HG03439 (cell line): ENCODE measurements at regions not wholly inside any gene's neighbourhood (a gene's known extent, or its start where the extent isn't known, plus 50 kb on each side); places are given as distances from the start of the nearest gene placed in this dataset.
A peak's percentile ranks its signal among the peaks of the same experiment; 100 is the strongest.

Experiments
- ATAC-seq: cut with Tn5 transposase; IDR thresholded peaks from one replicate; pipeline ENCODE4 v1.9.1; 2021; ENCODE audit warnings: mild to moderate bottlenecking, moderate library complexity; ENCODE audit not compliant: unreplicated experiment

DNA sequence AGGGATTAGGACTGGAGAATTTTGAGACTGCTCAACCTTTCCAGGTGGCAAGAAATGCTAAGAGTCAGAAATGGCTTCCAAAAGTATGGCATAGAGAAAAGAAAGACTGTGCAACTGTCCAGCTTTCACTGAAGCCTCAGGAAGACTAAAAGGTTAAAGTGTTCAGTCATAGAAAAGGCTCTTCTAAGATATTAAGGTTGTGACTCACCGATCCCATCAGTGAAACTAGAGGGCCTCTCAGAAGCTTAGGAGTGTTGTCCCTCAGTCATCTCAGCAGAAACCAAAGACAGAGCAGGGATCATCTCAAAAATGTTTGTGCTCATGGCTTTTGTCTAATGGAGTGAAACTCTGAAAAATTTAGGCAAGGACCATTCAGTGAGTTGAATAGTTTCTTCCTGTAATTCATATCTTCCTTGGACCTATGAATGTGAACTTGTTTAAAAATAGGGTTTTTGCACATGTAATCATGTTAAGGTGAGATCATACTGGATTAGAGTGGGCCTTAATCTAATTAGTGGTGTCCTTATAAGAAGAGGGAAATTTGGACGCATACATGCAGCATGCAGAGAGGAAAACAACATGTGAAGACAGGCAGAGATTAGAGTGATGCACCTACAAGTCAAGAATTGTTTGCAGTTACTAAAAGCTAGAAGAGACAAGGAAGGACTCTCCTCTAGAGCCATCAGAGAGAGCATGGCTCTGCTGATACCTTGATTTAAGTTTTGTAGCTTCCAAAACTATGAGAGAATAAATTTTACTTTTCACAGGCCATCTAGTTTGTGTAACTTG is 71.3 kb downstream of the RPE65 start:
- ATAC-seq, result no peak

- no peak for ATAC-seq
Measured at GRCh38 chr1:68377098-68377497, 72.7 kb downstream of the RPE65 start.

- no peak for ATAC-seq
Measured at GRCh38 chr1:68376441-68376840, 73.3 kb downstream of the RPE65 start.

- no peak for ATAC-seq
Measured at GRCh38 chr1:68375919-68376318, 73.8 kb downstream of the RPE65 start.

- ATAC-seq, result no peak
Measured at GRCh38 chr1:68373173-68373572, 76.6 kb downstream of the RPE65 start.

GRCh38 chr1:68372487-68372886 is 77.3 kb downstream of the RPE65 start:
- ATAC-seq, result no peak

GRCh38 chr1:68370101-68370915 is 79.4 kb downstream of the RPE65 start:
- ATAC-seq, result no peak

GRCh38 chr1:68366572-68366971 is 83.2 kb downstream of the RPE65 start:
- no peak for ATAC-seq

DNA sequence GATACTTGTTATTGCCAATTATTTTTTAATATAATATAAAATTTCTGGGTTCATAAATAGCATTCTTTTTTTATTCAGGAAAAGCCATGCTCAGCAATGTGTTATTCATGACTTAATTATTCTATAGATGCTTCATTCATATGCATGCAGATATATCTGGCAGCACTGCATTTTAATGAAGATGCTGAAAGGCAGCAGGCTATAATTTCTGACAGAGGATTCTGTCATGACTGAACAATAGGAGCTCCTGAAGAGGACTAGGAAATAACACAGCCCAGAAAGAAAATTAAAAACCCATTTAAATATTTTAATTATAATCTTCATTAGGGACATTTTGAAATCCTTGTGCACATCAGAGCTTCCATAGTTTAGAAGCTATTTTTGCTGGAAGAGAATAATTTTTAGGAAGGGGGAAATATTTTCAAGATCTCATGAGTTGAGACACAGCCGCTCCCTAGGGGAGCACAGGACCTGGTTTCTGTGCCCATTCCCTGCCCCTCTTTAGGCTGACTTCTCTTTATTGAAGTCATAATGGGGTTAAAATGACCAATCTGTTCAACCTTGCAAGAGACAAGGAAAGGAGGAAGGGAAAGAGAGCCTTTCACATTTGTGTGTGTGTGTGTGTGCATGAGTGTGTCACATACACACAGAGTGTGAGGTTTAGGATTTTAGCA is 83.9 kb downstream of the RPE65 start:
- ATAC-seq, result no peak

- ATAC-seq, result no peak
Measured at GRCh38 chr1:68363339-68363738, 86.4 kb downstream of the RPE65 start.

DNA sequence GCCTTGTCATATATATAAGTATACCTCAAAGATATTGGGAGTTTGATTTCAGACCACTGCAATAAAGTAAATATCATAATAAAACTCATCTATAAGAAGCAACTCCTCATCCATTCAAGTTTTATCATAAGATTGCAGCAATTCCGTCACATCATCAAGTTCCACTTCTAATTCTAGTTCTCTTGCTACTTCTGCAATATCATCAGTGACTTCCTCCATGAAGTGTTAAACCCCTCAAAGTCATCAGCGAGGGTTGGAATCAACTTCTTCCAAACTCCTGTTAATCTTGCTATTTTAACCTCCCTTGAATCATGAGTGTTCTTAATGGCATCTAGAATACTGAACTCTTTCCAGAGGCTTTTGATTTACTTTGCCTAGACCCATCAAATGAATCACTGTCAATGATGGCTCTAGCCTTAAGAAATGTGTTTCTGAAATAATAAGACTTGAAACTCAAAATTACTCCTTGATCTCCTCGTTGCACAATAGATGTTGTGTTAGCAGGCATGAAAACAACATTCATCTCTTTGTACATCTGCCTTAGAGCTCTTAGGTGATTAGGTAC is 88.3 kb downstream of the RPE65 start:
- no peak for ATAC-seq

- ATAC-seq, result no peak
Measured at GRCh38 chr1:68359045-68359444, 90.7 kb downstream of the RPE65 start.

GRCh38 chr1:68358439-68358838 is 91.3 kb downstream of the RPE65 start:
- no peak for ATAC-seq

DNA sequence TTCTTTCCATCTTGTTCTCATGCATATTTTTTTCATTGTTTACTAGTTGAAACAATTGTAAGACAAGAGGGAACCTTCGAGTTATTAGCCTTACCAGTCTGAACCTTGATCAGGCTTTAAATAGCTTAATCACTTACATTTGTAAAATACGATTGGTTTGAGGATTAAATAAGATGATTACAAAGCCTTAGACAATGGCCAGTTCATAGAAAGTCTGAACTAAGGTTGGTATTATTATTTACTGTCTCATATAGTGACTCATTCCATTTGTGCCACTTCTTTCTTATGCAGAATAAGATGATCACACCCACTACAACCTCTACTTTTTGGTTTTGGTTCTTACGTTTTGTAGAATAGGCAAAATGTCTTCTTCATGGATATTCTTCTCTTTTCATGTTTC is 94.1 kb downstream of the RPE65 start:
- ATAC-seq, result no peak

GRCh38 chr1:68352202-68352601 is 97.6 kb downstream of the RPE65 start:
- ATAC-seq, result no peak

- ATAC-seq, result peak; percentile 68
Measured at GRCh38 chr1:68347415-68347814, 102.3 kb downstream of the RPE65 start.

DNA sequence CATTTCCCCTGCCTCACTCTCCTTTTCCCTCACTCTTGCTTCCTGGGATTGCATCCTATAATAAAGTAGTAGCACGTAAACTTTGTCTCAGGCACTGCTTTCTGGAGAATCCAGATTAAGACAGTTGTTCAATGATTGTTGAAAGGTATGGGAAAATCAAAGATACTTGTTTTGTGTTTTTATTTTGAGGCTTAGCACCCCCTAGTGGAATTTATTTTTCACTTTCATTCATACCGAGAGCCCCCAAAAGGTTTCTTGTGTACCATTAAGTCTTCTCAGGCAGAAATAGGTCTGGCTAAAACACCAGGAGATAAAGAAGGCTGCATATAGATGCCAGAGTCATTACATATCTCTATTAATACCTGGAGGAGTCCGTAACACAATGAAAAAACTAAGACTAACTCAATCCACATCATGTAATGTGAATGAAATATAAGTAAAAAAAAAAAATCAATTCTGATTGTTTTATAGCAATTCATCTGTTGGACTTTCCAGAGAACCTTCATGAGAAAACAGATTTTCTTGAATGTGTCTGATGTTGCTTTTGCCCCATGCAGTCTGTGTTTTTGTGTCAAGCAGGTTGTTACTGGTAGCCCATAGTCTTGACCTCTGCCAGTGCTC is 103.5 kb downstream of the RPE65 start:
- ATAC-seq, result no peak

GRCh38 chr1:68344208-68344607 is 105.5 kb downstream of the RPE65 start:
- no peak for ATAC-seq

- ATAC-seq, result no peak
Measured at GRCh38 chr1:68340951-68341350, 108.6 kb upstream of the WLS start.

DNA sequence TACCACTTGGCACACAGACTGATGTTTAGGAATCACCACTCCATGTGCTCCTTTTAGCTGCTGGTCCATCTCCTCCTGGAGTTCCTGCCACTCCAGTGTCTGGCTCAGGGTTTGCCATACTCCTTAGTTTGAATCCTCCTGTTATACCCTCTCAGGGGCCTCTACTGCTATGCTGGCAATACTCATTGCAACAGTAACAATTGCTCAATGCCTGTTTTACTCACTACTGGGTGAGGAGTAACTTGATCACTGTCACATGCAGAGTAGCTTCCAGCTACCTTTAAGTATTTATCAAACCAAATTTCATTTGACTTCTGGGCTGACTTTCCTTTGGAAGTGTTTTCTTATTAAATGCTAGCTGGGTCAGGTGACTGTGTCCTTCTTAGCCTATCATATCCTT is 107.2 kb upstream of the WLS start:
- no peak for ATAC-seq

GRCh38 chr1:68338081-68338480 is 105.8 kb upstream of the WLS start:
- ATAC-seq, result no peak
